GM18502 (cell line): ENCODE measurements at regions not wholly inside any gene's neighbourhood (a gene's known extent, or its start where the extent isn't known, plus 50 kb on each side); places are given as distances from the start of the nearest gene placed in this dataset.
"Not testable (repeated sequence)": the region's sequence is repeated elsewhere in the genome, so short reads cannot be mapped to it uniquely, and the experiment has no call there.

Experiments used
- ATAC-seq: cut with Tn5 transposase; IDR thresholded peaks from one replicate; pipeline ENCODE4 v1.9.1; 2021; ENCODE audit warnings: mild to moderate bottlenecking; ENCODE audit not compliant: unreplicated experiment, poor library complexity

DNA sequence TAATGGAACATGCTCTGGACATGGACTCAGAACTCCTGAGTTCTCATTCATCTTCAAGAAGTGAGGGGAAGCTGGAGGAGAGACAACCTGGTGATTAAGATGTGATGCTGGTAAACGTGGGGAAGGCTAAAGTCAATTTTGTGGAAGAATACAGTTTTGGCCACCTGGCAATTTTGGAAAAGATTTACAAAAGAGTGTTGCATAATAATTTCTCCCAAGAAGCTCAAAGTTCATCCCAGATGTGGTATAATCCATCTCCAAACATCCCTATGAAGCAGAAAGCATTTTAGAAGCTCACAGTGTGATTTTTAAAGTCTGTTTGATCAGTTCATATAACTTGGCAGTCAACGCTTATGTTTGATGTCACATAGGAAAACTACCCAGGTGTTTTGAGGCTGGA lies 208.7 kb downstream of the LMX1A start:
- ATAC-seq, result no peak

DNA sequence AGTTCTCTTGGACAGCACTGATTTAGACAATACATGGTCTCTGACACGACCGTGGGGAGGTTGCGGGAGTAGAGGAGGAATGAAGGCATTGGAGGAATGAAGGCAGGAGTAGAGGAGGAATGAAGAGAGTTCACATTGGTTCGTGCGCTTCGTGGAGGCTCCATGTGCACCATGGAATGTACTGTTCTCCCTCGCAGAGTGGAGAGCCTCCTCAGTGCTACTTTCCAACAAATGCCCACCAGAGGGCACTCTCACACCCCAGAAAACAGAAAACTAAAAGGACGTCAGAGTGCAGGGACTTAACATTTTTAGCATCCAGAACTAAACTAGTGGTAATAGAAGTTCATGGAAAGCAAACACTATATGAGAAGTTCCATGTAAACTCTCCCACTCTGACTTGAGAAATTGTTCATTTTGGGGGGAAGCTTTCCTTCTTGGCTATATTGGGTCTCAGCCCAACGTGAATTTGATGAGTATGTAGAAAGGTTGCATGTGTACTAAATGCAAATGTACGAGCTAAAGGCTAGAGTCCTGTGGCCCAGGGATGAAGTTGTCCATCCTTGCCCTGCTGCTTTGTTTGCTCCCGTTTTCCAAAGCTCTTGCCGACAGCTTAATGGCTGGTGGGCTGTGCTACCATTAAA lies 211.6 kb downstream of the LMX1A start:
- peak; percentile 80 for ATAC-seq

DNA sequence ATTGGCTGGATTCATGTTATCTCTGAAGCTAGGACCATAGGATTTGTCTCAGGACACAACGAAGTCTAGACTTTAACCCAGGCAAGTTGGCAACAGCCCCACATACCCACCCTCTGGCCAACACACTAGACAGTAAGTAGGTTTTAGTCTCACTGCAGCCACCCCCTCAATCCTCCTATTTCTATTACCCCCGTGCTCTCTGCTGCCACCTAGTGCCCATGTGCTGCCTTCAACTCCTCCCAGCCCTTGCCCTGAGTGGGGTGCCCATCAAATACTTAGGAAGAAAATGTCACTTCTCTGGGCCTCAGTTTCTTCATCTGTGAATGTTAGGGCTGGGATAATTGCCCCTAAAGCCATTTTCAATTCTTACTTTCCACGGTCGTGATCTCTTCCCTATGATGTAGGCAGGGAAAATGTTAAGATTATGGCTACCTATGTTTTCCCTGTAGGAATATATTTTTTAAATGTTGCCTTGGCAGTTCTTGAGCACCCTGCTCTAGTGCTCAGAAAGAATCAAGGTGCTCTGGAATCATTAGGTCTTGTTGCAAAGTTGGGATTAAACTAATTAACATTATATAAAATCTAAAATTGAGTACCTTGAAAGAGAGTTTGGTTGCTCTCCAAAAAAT lies 213.0 kb downstream of the LMX1A start:
- ATAC-seq, result no peak

DNA sequence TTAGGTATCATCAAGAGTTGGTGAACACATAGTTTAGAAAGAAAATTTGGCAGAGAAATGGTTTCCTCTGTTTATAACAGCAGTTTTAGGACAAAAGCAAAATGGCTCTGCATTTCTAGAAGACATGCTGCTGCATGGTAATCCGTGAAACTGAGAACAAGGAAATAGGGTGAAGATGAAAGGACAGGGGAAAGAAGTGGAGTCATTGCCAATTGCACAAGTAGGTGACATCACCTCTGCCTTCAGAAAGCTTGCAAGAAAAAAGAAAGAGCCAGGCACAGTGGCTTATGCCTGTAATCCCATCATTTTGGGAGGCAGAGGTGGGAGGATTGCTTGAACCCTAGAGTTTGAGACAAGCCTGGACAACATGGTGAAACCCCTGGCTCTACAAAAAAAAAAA lies 217.6 kb downstream of the LMX1A start:
- no peak for ATAC-seq

DNA sequence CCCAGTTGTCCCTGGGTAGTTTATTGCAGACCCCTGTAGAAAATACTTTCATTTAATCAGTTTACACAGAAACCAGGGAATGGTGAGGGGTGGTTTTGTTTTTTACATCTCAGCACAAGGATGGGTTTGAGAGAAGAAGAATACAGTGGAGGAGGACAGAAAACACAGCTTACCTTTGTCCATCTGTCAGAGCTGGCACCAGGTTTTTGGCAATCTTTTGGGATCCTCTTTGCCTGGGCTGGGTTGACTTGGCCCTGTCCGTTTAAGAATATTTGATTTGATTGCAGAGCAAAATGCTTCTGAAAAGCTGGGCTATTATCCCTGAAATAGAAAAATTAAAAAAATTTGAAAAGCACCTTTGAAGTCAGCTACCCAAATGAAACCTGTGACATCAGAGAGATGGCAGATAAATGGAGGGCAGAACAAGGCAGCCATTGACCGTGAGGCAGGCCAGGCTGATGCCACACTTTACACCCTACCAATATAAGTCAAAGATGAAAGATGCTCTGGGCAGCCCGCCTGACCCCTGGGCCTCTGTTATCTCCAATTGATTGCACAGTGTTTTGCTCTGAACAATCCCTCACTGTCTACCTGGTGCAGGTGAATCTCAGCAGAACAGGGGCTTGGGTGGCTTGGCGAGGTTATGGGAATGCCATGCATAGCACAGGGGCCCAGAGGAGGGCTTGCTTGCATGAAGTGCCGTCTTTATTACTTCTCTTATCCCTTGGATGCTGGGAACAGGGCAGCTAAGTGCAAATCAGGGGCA lies 218.8 kb downstream of the LMX1A start:
- ATAC-seq, result no peak

DNA sequence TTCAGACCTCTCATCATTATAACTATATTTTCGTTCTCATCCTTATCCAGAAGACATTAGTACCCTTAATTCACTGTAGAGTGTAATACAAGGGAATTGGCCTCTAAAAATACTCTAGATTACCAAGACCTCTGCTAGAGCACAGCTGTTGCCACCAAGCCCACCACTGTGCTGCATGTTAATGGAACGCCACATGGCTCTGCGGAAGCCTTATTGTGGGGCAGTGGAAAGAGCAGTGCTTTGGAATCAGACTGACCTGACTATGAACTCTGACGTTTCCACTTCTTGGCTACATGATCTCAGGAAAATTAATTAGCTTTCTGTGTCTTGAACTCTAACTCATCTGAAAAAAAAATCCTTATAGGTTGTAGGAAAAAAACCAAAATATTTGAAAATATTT lies 222.1 kb downstream of the LMX1A start:
- no peak for ATAC-seq

DNA sequence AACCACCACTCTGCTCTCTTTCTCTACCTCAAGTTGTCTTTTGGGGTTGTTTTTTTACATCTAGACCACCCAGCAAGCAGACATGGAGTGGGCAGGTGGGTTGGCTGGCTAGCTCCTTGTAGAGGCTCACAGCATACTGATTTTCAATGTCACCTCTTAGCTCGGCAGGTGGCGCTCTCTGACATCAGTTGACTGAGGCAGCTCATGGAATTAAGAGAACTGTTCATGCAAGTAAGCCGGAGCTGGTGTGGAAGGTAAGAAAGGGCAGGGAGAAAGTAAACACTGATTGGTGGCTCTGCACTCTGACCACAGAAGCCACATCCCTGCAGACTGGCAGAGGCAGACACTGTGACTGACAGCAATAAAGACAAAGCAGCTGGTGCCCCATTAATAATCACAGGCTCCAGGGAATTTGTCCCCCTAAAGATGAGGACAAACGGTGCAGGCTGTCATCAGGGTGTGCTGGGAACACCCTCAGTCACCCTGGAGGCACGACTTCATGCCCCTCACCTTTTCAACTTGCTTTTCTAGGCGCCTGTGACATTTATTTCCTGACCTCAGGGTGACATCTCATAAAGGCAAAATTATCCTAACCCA lies 226.8 kb downstream of the LMX1A start:
- ATAC-seq, result peak; percentile 76

DNA sequence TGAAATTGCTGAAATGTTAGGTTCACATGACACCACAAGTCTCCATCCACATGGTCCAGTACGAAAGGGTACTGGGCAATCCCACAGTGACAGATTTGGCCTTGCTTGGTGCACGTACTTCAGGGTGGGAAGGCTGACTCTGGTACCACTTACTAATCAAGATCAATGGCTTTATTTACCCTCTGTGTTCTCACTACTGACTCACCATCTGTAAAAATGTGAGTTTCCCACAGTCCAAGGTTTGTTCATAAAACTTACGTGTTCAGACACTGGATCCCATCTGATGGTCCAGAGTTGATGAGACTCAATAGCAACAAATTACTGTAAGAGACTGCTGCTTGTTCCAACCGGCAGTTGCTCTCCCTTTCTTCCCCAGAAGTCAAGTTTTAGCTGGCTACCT lies 231.7 kb downstream of the LMX1A start:
- ATAC-seq, result no peak

DNA sequence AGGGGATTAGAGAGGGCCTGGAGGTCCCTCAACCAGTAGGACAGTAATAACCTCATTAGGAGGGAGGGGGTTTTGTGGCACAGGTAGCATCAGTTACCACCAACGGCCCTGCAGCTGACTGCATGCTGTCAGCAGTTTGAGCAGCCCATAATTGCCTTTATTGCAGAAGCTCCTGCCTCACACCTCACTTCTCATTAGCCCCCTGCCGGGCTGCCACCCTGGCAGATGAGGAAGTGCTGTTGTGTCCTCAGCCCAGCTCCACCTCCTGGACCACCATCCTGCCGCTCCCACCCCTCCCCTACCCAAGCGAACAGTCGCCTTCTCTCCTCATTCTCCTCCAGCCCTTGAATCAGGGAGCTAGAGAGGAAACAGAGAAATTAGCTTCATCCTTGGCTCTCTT lies 237.4 kb downstream of the LMX1A start:
- ATAC-seq, result no peak

DNA sequence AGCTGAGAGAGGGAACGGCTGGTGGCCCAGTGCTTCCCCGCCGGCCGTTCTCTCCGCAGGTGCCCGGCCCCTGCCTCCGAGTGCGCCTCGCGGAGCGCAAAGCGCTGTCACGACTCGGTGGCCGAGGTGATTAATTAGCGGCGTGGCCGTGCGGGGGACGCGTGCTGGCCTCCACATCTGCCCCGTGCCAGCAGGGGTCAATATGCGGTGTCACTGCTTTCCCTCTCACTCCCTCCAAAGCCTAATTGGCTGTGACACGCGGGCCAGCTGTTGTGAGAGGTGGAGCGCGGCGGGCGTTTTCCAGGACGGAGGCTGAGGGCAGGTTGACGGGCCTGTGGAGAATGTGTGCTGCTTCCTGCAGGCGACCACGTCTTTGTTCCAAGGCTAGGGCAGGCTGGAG lies 239.0 kb downstream of the LMX1A start:
- no peak for ATAC-seq

DNA sequence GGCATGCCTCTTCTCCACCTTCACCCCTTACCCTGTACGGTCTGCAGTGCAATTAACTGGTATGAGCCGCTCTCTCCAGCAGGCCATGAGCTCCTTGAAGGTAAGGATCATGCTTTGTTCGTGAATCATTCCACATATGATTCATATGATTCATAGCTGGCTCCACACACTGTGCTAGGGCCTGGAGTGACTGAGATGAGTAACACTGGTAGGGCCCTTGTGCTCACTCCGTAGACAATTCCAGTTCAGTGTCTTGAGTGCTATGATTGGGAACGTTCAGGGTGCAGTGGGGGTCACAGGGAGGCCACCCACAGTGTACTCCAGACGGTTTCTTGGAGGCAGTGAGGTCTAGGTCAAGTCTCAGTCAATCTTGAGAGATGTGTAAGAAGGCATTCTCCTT lies 239.8 kb downstream of the LMX1A start:
- no peak for ATAC-seq

DNA sequence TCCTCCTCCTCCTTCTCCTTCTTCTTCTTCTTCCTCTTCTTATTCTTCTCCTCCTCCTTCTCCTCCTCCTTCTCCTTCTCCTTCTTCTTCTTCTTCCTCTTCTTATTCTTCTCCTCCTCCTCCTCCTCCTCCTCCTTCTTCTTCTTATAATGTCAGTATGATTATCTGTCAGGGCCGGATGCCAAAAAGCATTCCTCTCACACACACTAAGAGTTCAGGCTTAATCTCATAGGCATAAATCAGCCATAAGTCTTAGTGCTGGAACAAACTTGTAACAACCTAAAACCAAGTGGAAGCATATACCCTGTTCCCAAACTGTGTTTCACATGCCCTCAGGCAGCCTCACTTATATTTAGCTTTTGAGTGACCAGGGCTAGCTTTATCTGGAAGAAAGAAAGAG lies 240.3 kb downstream of the LMX1A start:
- no peak for ATAC-seq

DNA sequence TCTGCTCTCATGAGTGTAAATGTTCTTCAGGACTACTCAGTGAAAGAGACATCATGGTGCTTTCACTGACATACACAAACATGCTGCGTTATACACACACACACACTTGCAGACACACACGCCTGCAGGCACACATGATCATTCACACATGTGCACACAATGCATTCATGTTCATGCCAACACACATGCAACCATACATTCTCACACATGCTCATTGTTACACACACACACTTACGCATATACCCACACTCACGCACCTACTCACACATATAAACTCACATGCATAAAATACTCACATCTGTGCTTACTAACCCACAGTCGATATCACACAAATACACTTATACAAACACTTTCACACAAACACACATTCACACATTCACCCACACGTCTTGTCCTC lies 241.6 kb downstream of the LMX1A start:
- ATAC-seq, result no peak

DNA sequence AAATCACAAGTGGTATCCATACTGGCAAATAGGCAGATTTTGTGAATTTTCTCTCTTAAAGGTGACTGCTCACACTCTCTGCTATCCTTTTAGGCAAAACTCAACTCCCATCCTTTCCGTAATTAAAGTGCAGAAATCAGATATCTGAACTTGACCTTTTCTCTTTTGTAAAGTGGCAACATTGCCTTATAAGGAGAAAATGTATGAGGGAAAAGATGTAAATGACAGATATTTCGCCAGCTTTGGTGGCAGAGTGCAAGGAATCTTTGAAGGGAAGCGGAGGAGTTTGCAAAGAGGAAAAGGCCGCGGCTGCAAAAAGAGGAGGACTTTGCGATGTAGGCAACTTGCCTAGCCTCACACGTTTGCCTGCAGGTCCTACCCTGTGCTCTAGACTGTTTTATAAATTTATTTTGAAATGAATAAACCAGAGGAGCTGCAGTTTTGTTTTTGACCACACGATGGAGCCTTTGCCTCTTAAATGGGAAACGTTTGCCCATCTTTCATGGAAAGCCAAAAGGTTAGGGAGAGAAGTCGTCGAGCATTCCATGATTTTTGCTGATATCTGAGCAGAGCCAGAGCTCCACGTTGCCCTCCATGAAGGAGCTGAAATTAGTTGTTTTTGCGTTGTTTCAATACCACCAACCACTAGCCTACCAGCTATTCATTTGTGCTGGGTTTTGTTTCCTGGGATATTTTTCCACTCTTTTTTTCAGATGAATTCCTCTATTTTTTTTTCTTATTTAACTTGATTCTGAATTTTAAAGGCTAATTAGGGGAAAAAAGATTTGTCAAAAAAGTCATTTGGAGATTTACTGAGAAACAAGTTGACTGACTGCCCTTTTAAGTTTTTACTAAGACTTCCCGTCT lies 242.3 kb downstream of the LMX1A start:
- ATAC-seq, result no peak

DNA sequence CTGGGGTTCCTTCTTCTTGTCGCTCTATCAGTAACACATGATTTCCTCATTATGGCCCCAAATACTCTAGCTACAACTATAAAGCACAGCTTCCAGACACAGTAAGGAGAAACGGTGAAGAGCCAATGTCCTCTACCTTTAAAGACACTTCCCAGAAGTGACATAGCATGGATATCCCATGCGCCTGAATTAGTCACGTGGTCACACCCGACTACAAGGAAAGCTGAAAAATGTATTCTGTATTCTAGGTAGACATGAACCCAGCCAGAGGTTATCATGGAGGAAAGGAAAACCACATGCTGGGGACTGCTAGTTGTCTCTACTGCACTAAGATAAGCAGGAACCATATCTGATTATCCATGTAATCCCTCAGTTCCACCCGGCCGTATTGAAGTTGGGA lies 244.3 kb downstream of the LMX1A start:
- ATAC-seq, result no peak

DNA sequence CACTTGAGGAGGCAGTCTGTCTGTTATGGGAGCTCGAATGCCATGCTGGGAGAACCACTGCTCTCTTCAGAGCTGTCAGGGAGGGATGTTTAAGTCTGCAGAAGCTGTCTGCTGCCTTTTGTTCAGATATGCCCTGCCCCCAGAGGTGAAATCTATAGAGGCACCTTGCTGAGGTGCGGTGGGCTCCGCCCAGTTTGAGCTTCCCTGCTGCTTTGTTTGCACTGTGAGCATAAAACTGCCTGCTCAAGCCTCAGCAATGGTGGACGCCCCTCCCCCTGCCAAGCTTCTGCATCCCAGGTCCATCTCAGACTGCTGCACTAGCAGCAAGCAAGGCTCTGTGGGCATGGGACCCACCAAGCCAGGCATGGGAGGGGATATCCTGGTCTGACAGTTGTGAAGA lies 247.5 kb downstream of the LMX1A start:
- no peak for ATAC-seq

DNA sequence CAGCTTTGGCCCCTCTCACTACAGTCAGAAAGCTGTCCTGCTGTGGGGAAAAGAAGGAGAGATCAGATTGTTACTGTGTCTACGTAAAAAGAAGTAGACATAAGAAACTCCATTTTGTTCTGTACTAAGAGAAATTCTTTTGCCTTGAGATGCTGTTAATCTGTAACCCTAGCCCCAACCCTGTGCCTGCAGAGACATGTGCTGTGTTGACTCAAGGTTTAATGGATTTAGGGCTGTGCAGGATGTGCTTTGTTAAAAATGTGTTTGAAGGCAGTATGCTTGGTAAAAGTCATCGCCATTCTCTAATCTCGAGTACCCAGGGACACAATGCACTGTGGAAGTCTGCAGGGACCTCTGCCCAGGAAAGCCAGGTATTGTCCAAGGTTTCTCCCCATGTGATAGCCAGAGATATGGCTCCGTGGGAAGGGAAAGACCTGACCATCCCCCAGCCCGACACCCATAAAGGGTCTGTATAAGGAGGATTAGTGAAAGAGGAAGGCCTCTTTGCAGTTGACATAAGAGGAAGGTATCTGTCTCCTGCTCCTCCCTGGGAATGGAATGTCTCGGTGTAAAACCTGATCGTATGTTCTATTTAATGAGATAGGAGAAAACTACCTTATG lies 263.9 kb downstream of the LMX1A start:
- not testable (repeated sequence) for ATAC-seq

DNA sequence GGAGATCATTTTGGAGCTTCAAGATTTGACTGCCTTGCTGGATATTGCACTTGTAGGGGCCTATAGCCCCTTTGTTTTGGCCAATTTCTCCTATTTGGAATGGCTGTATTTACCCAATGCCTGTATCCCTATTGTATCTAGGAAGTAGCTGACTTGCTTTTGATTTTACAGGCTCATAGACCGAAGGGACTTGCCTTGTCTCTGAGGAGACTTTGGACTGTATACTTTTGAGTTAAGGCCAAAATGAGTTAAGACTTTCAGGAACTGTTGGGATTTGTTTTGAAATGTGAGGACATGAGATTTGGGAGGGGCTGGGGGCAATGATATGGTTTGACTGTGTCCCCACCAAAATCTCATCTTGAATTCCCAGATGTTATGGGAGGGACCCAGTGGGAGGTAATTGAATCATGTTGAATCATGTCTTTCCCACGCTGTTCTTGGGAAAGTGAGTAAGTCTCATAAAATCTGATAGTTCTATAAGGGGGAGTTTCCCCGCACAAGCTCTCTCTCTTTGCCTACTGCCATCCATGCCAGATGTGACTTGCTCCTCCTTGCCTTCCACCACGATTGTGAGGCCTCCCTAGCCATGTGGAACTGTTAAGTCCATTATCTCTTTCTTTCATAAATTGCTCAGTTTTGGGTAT lies 276.1 kb downstream of the LMX1A start:
- ATAC-seq, result no peak

DNA sequence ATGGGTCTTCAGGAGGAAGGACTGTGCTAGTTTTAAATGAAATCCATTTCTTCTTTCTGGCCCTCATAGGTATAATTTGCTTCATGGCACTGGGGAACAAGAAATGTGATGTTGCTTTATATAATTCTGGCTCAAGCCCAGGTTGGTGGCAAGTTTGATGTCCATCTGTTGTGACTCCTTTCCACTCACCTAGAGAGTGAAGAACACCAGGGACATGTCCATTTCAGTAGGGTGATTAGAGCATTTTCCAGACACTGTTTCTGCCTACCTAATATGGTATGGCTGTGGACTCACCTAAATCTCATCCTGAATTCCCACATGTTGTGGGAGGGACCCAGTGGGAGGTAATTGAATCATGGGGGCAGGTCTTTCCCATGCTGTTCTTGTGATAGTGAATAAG lies 278.1 kb downstream of the LMX1A start:
- no peak for ATAC-seq
